Endodermal cell (in vitro differentiated cells): ENCODE measurements at regions not wholly inside any gene's neighbourhood (a gene's known extent, or its start where the extent isn't known, plus 50 kb on each side); places are given as distances from the start of the nearest gene placed in this dataset.

Source experiments
- DNase-seq: peaks from one replicate; pipeline ENCODE4 v3.0.0-alpha.2; 2017
- H3K27ac ChIP-seq: 2 replicates; pipeline ENCODE4 v1.5.1; 2013; ENCODE audit warnings: mild to moderate bottlenecking, low read depth, low read length, moderate library complexity
- H3K27me3 ChIP-seq: 2 replicates; pipeline ENCODE4 v1.6.1; 2013; ENCODE audit warnings: mild to moderate bottlenecking, low read length, moderate library complexity; ENCODE audit not compliant: insufficient read depth, control insufficient read depth, poor library complexity, severe bottlenecking
- H3K36me3 ChIP-seq: 2 replicates; pipeline ENCODE4 v1.7.0; 2013; ENCODE audit warnings: mild to moderate bottlenecking, low read length, moderate library complexity; ENCODE audit not compliant: control insufficient read depth, insufficient read depth
- H3K4me1 ChIP-seq: one replicate; pipeline ENCODE4 v1.7.0; 2013; ENCODE audit warnings: low read length; ENCODE audit not compliant: control insufficient read depth, insufficient read depth
- H3K4me3 ChIP-seq: 2 replicates; pipeline ENCODE4 v1.5.1; 2013; ENCODE audit warnings: mild to moderate bottlenecking, low read length, moderate library complexity
- H3K9ac ChIP-seq: 2 replicates; pipeline ENCODE4 v1.6.1; 2013; ENCODE audit warnings: mild to moderate bottlenecking, low read length, moderate library complexity; ENCODE audit not compliant: poor library complexity, severe bottlenecking; ENCODE audit errors: extremely low read depth
- H3K9me3 ChIP-seq: 2 replicates; pipeline ENCODE4 v1.6.1; 2013; ENCODE audit warnings: mild to moderate bottlenecking, low read length, moderate library complexity; ENCODE audit not compliant: control insufficient read depth
- H3K27ac Mint-ChIP-seq: 2 replicates; pipeline ENCODE4 v1.8.0; 2020; ENCODE audit warnings: mixed read lengths
- H3K27me3 Mint-ChIP-seq: 2 replicates; pipeline ENCODE4 v1.8.0; 2021; ENCODE audit warnings: mild to moderate bottlenecking, mixed read lengths; ENCODE audit not compliant: insufficient read depth
- H3K36me3 Mint-ChIP-seq: 2 replicates; pipeline ENCODE4 v1.8.0; 2020; ENCODE audit warnings: low read depth, mixed read lengths
- H3K4me1 Mint-ChIP-seq: 2 replicates; pipeline ENCODE4 v1.8.0; 2020; ENCODE audit warnings: mixed read lengths
- H3K4me3 Mint-ChIP-seq: 2 replicates; pipeline ENCODE4 v1.8.0; 2020; ENCODE audit warnings: mild to moderate bottlenecking, moderate library complexity, mixed read lengths
- H3K9me3 Mint-ChIP-seq: 2 replicates; pipeline ENCODE4 v1.8.0; 2020; ENCODE audit warnings: mild to moderate bottlenecking, mixed read lengths
- CTCF ChIP-seq: fragments of 200-600 bp; sonication (generic); conservative IDR thresholded peaks from 2 replicates; pipeline ENCODE4 v1.5.0; 2021; ENCODE audit warnings: antibody characterized with exemption, mild to moderate bottlenecking
- WGBS, 2 experiments: methylation state at CpG; one replicate each; pipeline versions ENCODE4 v1.1.5 to v1.1.7; 2013; ENCODE audit warnings: missing lambda C conversion rate in 2 of 2, mixed read lengths in 1 of 2; ENCODE audit not compliant: insufficient coverage in 1 of 2, insufficient read length in 1 of 2; 5-methylcytosine and 5-hydroxymethylcytosine counted together

GRCh38 chr14:26987744-26988363 lies 390.0 kb upstream of the NOVA1 start:
- H3K9ac ChIP-seq: no peak overlapping the region
- no peaks in the 10 kb centered on the region for H3K4me1 ChIP-seq
- H3K27me3 ChIP-seq: no peaks in the 10 kb centered on the region
- H3K4me3 ChIP-seq: no peak overlapping the region
- H3K9me3 Mint-ChIP-seq: no peaks in the 10 kb centered on the region
- no peaks in the 10 kb centered on the region for H3K9me3 ChIP-seq
- no peak overlapping the region for H3K4me3 Mint-ChIP-seq
- H3K36me3 ChIP-seq: no peaks in the 10 kb centered on the region
- TF ChIP-seq CTCF: no peak
- no peaks in the 10 kb centered on the region for H3K27me3 Mint-ChIP-seq
- H3K36me3 Mint-ChIP-seq: no peaks in the 10 kb centered on the region
- H3K4me1 Mint-ChIP-seq: peaks cover 1% of the 10 kb centered on the region
- no peak overlapping the region for H3K27ac ChIP-seq
- no peak overlapping the region for H3K27ac Mint-ChIP-seq
- WGBS, 2 experiments: 90 to 93% methylated on average over 3 to 7 of the region's 7 CpGs
- DNase-seq: no peak

DNA sequence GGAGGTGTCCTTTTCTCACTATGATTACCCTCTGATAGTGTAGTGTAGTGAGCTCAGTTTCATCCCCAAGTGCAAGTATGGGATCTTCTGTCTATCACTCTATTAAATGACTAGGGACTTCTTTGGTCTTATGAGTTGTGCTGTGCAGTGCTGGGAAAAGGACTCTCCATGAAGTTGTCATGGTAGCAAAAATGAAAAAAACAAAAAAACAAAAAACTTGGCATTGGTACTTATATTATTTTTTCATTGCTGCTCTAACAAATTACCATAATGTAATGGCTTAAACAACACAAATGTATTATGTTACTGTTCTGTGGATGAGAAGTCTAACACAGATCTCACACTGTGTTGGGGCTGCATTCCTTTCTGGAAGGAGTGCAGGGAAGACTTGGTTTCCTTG lies 393.1 kb upstream of the NOVA1 start:
- no peak overlapping the region for H3K4me3 ChIP-seq
- no peaks in the 10 kb centered on the region for H3K27me3 ChIP-seq
- DNase-seq: no peak
- H3K9me3 ChIP-seq: no peaks in the 10 kb centered on the region
- Mint-ChIP-seq H3K4me1 (peaks cover 2% of the 10 kb centered on the region), H3K27ac (no peak overlapping the region), H3K36me3 (no peaks in the 10 kb centered on the region), H3K9me3 (no peaks in the 10 kb centered on the region), H3K27me3 (no peaks in the 10 kb centered on the region), H3K4me3 (no peak overlapping the region)
- H3K4me1 ChIP-seq: no peaks in the 10 kb centered on the region
- H3K27ac ChIP-seq: no peak overlapping the region
- TF ChIP-seq CTCF: no peak
- no peak overlapping the region for H3K9ac ChIP-seq
- H3K36me3 ChIP-seq: no peaks in the 10 kb centered on the region

DNA sequence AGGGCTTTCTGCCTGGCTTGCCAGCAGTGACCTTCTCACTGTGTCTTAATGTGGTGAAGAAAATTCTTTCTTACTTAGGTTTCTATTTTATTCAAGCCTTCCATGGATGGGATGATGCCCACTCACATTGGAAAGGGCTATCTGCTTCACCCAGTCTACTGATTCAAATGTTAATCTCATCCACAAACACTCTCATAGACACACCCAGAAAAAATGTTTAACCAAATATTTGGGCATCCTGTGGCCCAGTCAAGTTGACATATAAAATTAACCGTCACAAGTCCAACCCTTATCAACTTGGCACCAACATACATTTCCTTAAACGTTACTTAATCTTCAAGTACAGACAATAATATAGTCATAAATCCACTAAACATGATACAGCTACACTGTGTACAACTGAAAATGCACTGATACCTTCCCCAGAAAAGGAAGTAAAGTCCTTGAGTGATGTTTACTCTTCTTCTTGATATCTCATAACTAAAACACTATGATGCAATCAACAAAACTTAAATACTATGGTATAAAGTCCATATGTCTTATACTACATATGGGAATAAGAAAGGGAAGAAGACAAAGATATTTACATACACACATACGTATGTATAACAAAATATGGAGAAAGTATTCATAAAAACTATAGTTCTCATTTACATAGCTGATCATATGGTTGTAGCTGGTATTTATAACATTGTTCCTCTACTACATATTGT lies 394.7 kb upstream of the NOVA1 start:
- Histone ChIP-seq H3K36me3 (no peaks in the 10 kb centered on the region), H3K27me3 (no peaks in the 10 kb centered on the region), H3K9me3 (peaks cover 1% of the 10 kb centered on the region), H3K4me1 (peaks cover 3% of the 10 kb centered on the region), H3K9ac (no peak overlapping the region), H3K27ac (no peak overlapping the region), H3K4me3 (no peak overlapping the region)
- WGBS, 2 experiments: 67 to 99% methylated on average over 1 to 2 of the region's 3 CpGs
- Mint-ChIP-seq H3K4me3 (no peak overlapping the region), H3K27me3 (no peaks in the 10 kb centered on the region), H3K9me3 (no peaks in the 10 kb centered on the region), H3K4me1 (peaks cover 7% of the 10 kb centered on the region), H3K27ac (no peak overlapping the region), H3K36me3 (no peaks in the 10 kb centered on the region)
- no peak for DNase-seq
- no peak for TF ChIP-seq CTCF
